HCT116 (cell line): ENCODE measurements at regions not wholly inside any gene's neighbourhood (a gene's known extent, or its start where the extent isn't known, plus 50 kb on each side); places are given as distances from the start of the nearest gene placed in this dataset.

Experiments
- ATAC-seq: fragments of 200-7000 bp; cut with Tn5 transposase; 2 replicates; pipeline ENCODE4 v1.9.1; 2020; ENCODE audit warnings: mild to moderate bottlenecking, moderate library complexity
- BruUV-seq: library from RNA; stranded (reverse); fragments of 400-500 nt; replicated peaks from 2 replicates; lab custom pipeline; 2021; lab: Mats Ljungman, UMichigan
- CTCF ChIA-PET: fragments of 300-600 bp; sonication (Branson Sonifier 250); formaldehyde crosslinking; loops from one replicate; lab custom pipeline; 2021; ENCODE audit warnings: antibody characterized with exemption; lab: Charles Lee
- POLR2A ChIA-PET: fragments of 300-600, 350-600 bp; sonication (Branson Sonifier 250); formaldehyde crosslinking; loops from one replicate; lab custom pipeline; 2021; ENCODE audit warnings: antibody characterized with exemption; lab: Charles Lee
- RAD21 ChIA-PET, 2 experiments: fragments of 300-600 bp; sonication (Branson Sonifier 250); formaldehyde crosslinking; loops; one replicate each; lab custom pipeline; 2023; ENCODE audit warnings: low total read pairs in 2 of 2; ENCODE audit not compliant: uncharacterized antibody in 2 of 2, unreplicated experiment in 2 of 2, low non-redundant PET in 1 of 2; lab: Charles Lee
- DNase-seq: peaks from one replicate; pipeline ENCODE4 v3.0.0-alpha.2; 2010; ENCODE audit warnings: low read depth, low spot score
- H2AFZ ChIP-seq: fragments of 200-600 bp; shearing (Covaris generic), sonication (generic); 2 replicates; pipeline ENCODE4 v1.6.1; 2017; ENCODE audit warnings: low read depth, mixed run types, mixed read lengths, antibody characterized with exemption, low read length; ENCODE audit not compliant: poor library complexity, severe bottlenecking
- H3K27ac ChIP-seq: 2 replicates; pipeline ENCODE4 v1.5.1; 2012; ENCODE audit warnings: low read depth, low read length
- H3K27me3 ChIP-seq: fragments of 200-600 bp; sonication (generic); 2 replicates; pipeline ENCODE4 v1.6.1; 2016; ENCODE audit warnings: mixed run types, low read length, mixed read lengths; ENCODE audit not compliant: insufficient read depth
- H3K36me3 ChIP-seq, 2 experiments: fragments of 200-500 bp in 1 of 2; fragments of 200-600 bp in 1 of 2; sonication (Bioruptor generic) in 1 of 2; sonication (generic) in 1 of 2; 2 replicates each; pipeline versions ENCODE4 v1.5.1 to v1.6.1; 2014 to 2016; ENCODE audit warnings: low read length in 2 of 2, inconsistent platforms in 1 of 2, mixed read lengths in 1 of 2, mixed run types in 1 of 2; ENCODE audit not compliant: insufficient read depth in 2 of 2, control insufficient read depth in 1 of 2
- H3K4me1 ChIP-seq, 2 experiments: fragments of 200-600 bp in 1 of 2; sonication (generic) in 1 of 2; 2 replicates each; pipeline versions ENCODE4 v1.5.1 to v1.6.1; 2012 to 2017; ENCODE audit warnings: low read length in 2 of 2, inconsistent platforms in 1 of 2, mild to moderate bottlenecking in 1 of 2, mixed read lengths in 1 of 2, mixed run types in 1 of 2, moderate library complexity in 1 of 2; ENCODE audit not compliant: insufficient read depth in 2 of 2, control insufficient read depth in 1 of 2
- H3K4me2 ChIP-seq: fragments of 200-600 bp; sonication (generic); 2 replicates; pipeline ENCODE4 v1.6.1; 2017; ENCODE audit warnings: mixed run types, low read length, mixed read lengths
- H3K4me3 ChIP-seq, 2 experiments: fragments of 200-600 bp in 1 of 2; sonication (generic) in 1 of 2; replicated peaks in 1 of 2; 2 replicates each; pipeline ENCODE4 v1.5.1; 2011 to 2016; ENCODE audit warnings: low read length in 2 of 2, control low read depth in 1 of 2, low read depth in 1 of 2, mild to moderate bottlenecking in 1 of 2, mixed read lengths in 1 of 2, mixed run types in 1 of 2
- H3K79me2 ChIP-seq: fragments of 200-600 bp; sonication (generic); 2 replicates; pipeline ENCODE4 v1.6.1; 2017; ENCODE audit warnings: mild to moderate bottlenecking, mixed run types, low read length, moderate library complexity, mixed read lengths; ENCODE audit not compliant: insufficient read depth
- H3K9ac ChIP-seq: fragments of 200-600 bp; sonication (generic); 2 replicates; pipeline ENCODE4 v1.6.1; 2016; ENCODE audit warnings: low read length, mixed read lengths
- H3K9me2 ChIP-seq: fragments of 200-600 bp; sonication (generic), shearing (Covaris generic); 2 replicates; pipeline ENCODE4 v1.6.1; 2017; ENCODE audit warnings: mixed run types, mild to moderate bottlenecking, moderate library complexity; ENCODE audit not compliant: insufficient read depth
- H3K9me3 ChIP-seq, 2 experiments: fragments of 200-500 bp in 1 of 2; fragments of 200-600 bp in 1 of 2; sonication (Bioruptor generic) in 1 of 2; sonication (generic) in 1 of 2; 2 replicates each; pipeline ENCODE4 v1.6.1; 2014 to 2017; ENCODE audit warnings: low read length in 2 of 2, mixed read lengths in 2 of 2, inconsistent platforms in 1 of 2, low read depth in 1 of 2, mild to moderate bottlenecking in 1 of 2, mixed run types in 1 of 2, moderate library complexity in 1 of 2; ENCODE audit not compliant: control insufficient read depth in 1 of 2, insufficient read depth in 1 of 2
- H4K20me1 ChIP-seq: fragments of 200-600 bp; sonication (generic), shearing (Covaris generic); 2 replicates; pipeline ENCODE4 v1.6.1; 2017; ENCODE audit warnings: mixed run types, mild to moderate bottlenecking, moderate library complexity; ENCODE audit not compliant: insufficient read depth
- CBX3 ChIP-seq: IDR thresholded peaks from 2 replicates; pipeline ENCODE4 v1.6.1; 2012; ENCODE audit warnings: low read depth
- CTCF ChIP-seq, 3 experiments: fragments of 200-600 bp in 1 of 3; sonication (generic) in 1 of 3; IDR thresholded peaks in 2 of 3; conservative IDR thresholded peaks in 1 of 3; 2 replicates each; pipeline ENCODE4 v1.5.1; 2012 to 2017; ENCODE audit warnings: low read depth in 2 of 3, low read length in 2 of 3, antibody characterized with exemption in 1 of 3, borderline replicate concordance in 1 of 3, control low read depth in 1 of 3, mild to moderate bottlenecking in 1 of 3, mixed read lengths in 1 of 3, mixed run types in 1 of 3, moderate library complexity in 1 of 3; ENCODE audit not compliant: insufficient read depth in 1 of 3
- ELF1 ChIP-seq: IDR thresholded peaks from 2 replicates; pipeline ENCODE4 v1.6.1; 2012; ENCODE audit warnings: low read depth, borderline replicate concordance
- JUND ChIP-seq: IDR thresholded peaks from 2 replicates; pipeline ENCODE4 v1.6.1; 2012
- MAX ChIP-seq: IDR thresholded peaks from 2 replicates; pipeline ENCODE4 v1.6.1; 2012
- POLR2A ChIP-seq: IDR thresholded peaks from 2 replicates; pipeline ENCODE4 v1.7.0; 2011; ENCODE audit warnings: borderline replicate concordance; ENCODE audit not compliant: insufficient read depth, insufficient read length; ENCODE audit errors: extremely low read depth
- REST ChIP-seq: IDR thresholded peaks from 2 replicates; pipeline ENCODE4 v1.6.1; 2012; ENCODE audit warnings: low read depth
- SIN3A ChIP-seq: IDR thresholded peaks from 2 replicates; pipeline ENCODE4 v1.6.1; 2012; ENCODE audit warnings: low read depth
- SP1 ChIP-seq: IDR thresholded peaks from 2 replicates; pipeline ENCODE4 v1.6.1; 2012; ENCODE audit warnings: low read depth
- ZFX ChIP-seq: fragments of 450-650 bp; IDR thresholded peaks from 2 replicates; pipeline ENCODE4 v1.6.1; 2017
- intact Hi-C: fragments of 100-400 bp; cut with micrococcal nuclease; formaldehyde crosslinking; loops from 2 replicates; pipeline ENCODE4 v1.10.0; 2022

DNA sequence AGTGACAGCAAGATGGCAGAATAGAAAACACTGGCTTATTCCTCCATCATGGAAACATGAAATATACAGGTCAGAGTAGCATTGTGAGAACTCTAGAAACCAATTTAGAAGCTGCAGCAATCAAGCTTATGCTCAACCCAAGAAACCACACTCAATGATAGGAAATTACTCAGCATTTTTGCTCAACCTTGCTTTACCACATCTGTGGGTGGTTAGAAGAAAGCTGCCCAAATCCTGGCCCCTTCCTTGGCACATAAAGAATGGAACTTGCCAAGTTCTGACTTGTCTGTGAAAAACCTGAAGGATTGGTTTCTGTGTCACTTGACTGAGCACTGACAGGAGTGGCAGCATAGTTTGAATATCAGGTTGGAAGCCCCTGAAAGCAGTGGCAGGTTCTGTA is 108.0 kb upstream of the MOCS1 start:
- Histone ChIP-seq H3K27me3 (0 out of 2 replicates have a peak, but pooled peaks cover 5% of the 10 kb centered on the region), H4K20me1 (no peaks in the 10 kb centered on the region), H3K4me2 (no peak overlapping the region), H3K27ac (no peak overlapping the region), H2AFZ (no peak overlapping the region), H3K36me3 (no peaks in the 10 kb centered on the region), H3K4me1 (no peaks in the 10 kb centered on the region), H3K9me3 (no peaks in the 10 kb centered on the region), H3K79me2 (no peaks in the 10 kb centered on the region), H3K4me3 (no peak overlapping the region), H3K9ac (no peak overlapping the region), H3K9me2 (no peaks in the 10 kb centered on the region)
- no TSS peak for BruUV-seq
- DNase-seq = no peak
- intact Hi-C loops = no loop called here
- RAD21 ChIA-PET = no interaction called here
- no peak for TF ChIP-seq POLR2A
- TF ChIP-seq JUND = no peak
- no peak for TF ChIP-seq SP1
- no peak for TF ChIP-seq ZFX
- TF ChIP-seq CTCF (IDR thresholded peaks at IDR 0.05 in 2 of 3, conservative IDR thresholded peaks at IDR 0.05 in 1 of 3; ENCODE audit: borderline replicate concordance in 1 of 3, insufficient read depth in 1 of 3, low read depth in 2 of 3, low read length in 2 of 3) = no peak
- no peak for TF ChIP-seq ELF1
- no peak for TF ChIP-seq CBX3
- TF ChIP-seq MAX = no peak
- POLR2A ChIA-PET = no interaction called here
- CTCF ChIA-PET = no interaction called here
- no peak for ATAC-seq

DNA sequence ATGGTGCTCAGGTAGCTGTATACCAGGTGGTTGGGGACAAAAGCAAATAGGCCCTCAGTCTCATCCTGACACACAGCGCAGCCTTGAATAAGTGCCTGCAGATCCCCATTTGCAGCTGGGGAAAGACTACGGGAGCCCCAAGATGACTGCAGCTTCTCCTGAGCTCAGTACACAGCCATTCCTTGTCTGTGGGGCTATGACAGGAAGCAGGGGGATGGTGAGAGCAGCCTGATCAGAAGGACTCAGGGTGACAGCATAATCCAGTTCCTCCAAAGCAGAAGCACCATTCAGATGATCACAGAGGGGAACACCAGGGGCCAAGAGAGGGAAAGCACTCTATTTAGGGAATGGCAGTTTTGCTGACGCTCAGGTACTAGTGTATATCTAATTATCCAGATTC is 104.8 kb upstream of the MOCS1 start:
- TF ChIP-seq ZFX (no peak), REST (no peak), SIN3A (no peak), SP1 (no peak)
- no peak for ATAC-seq
- no peaks in the 10 kb centered on the region; the same call in 1 of the 2 replicates for H3K9me2 ChIP-seq
- no peaks in the 10 kb centered on the region for H3K4me1 ChIP-seq
- no peak overlapping the region for H3K4me2 ChIP-seq
- no peaks in the 10 kb centered on the region for H3K36me3 ChIP-seq
- H3K9ac ChIP-seq = no peak overlapping the region
- H4K20me1 ChIP-seq = no peaks in the 10 kb centered on the region
- POLR2A ChIA-PET = no interaction called here
- no peaks in the 10 kb centered on the region for H3K9me3 ChIP-seq
- H3K27ac ChIP-seq = no peak overlapping the region
- CTCF ChIA-PET = no interaction called here
- no peak overlapping the region for H2AFZ ChIP-seq
- no peak for DNase-seq
- H3K4me3 ChIP-seq = no peak overlapping the region
- no peaks in the 10 kb centered on the region for H3K27me3 ChIP-seq
- no TSS peak for BruUV-seq
- RAD21 ChIA-PET = no interaction called here
- H3K79me2 ChIP-seq = no peaks in the 10 kb centered on the region
- intact Hi-C loops = no loop called here
